ENCODE measurements at regions not wholly inside any gene's neighbourhood (a gene's known extent, or its start where the extent isn't known, plus 50 kb on each side); places are given as distances from the start of the nearest gene placed in this dataset.

DNA sequence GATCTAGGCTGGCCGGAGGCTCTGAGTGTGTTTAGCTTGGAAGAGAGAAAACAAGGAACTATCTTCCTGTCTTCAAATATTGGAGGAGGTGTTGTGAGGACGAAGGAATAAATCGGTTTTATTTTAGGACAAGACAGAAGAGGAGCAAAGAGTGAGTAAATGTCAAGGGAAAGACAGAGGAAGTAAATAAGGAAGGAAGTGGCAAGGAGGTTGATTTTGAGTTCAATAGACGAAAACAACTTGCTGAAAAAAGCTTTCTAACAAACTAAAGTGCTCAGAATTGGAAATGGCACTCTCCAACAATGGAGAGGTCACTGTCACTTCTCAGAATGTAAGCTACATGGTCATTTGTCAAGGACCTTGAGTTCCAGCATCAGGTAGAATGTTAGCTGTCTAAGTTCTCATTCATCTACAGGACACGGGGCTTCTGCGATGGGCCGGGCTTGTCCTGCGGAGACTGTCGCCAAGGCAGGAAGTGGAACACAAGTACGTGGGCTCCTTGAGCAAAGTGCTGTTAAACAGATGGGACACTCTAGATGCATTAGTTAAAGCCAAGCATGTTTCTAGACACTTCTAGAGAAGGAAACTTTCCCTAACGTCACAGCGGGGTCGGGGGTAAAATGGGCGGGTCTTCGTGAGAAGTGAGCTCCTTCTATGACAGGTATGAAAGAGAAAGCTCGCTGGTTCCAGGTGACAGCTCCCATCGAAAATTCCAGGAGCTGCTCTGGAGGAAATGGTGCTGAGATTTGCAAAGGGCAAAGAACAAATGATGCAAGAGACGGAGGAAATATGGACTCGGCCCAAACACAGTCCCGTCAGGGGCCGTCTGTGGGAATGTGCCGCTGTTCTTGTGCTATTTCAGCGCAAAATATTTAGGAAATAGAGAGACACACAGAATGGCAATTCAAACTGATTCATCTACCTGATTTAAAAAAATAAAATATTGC lies 103.9 kb upstream of the UBL3 start:
- no peak for DNase-seq (ENCODE audit: low spot score)

GRCh38 chr13:29953542-29953941 lies 103.1 kb upstream of the UBL3 start:
- DNase-seq (ENCODE audit: low spot score), result no peak

DNA sequence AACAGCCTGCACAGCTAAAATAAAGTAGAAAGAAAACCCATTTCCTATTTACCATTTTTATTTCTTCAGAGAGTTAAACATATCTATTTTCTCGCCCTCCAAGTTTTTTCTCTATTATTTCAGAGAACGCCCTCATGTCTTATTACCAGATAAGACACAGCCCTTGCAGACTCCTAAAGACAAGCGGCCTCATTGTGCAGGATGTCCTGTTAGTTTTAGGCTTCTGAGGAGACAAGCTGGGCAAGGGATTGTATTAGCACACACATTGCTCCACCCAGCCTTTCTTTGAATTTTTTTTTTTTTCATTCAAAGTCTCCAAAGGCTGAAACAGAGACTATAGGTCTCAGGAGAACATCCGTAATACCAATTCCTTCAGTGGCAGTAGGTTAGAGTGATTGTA lies 101.8 kb upstream of the UBL3 start:
- DNase-seq (ENCODE audit: low spot score), result no peak

- no peak for DNase-seq (ENCODE audit: low spot score)
Measured at GRCh38 chr13:29948791-29949190, 98.4 kb upstream of the UBL3 start.

- DNase-seq (ENCODE audit: low spot score), result no peak
Measured at GRCh38 chr13:29948244-29948643, 97.8 kb upstream of the UBL3 start.

GRCh38 chr13:29947839-29948238 lies 97.4 kb upstream of the UBL3 start:
- DNase-seq (ENCODE audit: low spot score), result no peak

GRCh38 chr13:29946093-29946492 lies 95.7 kb upstream of the UBL3 start:
- no peak for DNase-seq (ENCODE audit: low spot score)

GRCh38 chr13:29943686-29944085 lies 93.3 kb upstream of the UBL3 start:
- DNase-seq (ENCODE audit: low spot score), result no peak

GRCh38 chr13:29943273-29943672 lies 92.9 kb upstream of the UBL3 start:
- DNase-seq (ENCODE audit: low spot score), result no peak

DNA sequence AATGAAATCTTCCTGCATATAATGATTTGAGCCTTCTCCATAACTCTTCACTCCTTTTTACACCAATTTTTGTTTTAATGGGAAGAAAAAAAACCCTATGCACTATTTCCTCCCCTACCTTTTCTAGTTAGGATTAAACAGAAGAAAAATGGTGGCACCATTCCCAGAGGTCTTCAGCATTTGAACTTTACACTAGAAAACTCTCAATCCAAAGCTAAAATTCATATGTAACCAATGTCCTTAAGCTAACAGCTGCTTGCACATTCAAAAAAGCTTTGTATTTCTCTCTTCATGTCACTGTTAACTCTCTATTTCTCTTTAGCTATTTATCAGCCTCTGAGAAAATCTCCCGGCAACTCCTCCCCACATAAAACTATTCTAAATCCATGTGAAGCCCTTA lies 90.3 kb upstream of the UBL3 start:
- DNase-seq (ENCODE audit: low spot score), result no peak

GRCh38 chr13:29939158-29939557 lies 88.7 kb upstream of the UBL3 start:
- no peak for DNase-seq (ENCODE audit: low spot score)

GRCh38 chr13:29937841-29938240 lies 87.4 kb upstream of the UBL3 start:
- no peak for DNase-seq (ENCODE audit: low spot score)

GRCh38 chr13:29937379-29937778 lies 87.0 kb upstream of the UBL3 start:
- no peak for DNase-seq (ENCODE audit: low spot score)

DNA sequence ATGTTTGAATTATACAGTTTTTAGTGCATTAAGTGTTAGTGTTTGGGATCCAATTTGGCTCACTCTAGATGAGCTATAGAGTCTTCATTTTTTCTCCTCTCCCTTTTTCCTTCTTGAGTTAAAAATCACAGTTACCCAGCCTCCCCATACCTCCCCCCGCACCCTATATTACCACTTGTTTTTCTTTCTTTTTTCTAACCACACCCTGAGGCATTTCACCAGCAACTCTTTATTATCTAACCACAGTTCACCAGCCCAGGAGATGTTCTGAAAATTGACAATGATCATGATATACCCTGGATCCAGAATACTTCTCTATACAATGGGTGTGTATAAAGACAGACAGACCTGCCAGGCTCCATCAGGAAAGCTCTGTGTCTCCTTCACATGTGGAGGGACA lies 86.5 kb upstream of the UBL3 start:
- no peak for DNase-seq (ENCODE audit: low spot score)

DNA sequence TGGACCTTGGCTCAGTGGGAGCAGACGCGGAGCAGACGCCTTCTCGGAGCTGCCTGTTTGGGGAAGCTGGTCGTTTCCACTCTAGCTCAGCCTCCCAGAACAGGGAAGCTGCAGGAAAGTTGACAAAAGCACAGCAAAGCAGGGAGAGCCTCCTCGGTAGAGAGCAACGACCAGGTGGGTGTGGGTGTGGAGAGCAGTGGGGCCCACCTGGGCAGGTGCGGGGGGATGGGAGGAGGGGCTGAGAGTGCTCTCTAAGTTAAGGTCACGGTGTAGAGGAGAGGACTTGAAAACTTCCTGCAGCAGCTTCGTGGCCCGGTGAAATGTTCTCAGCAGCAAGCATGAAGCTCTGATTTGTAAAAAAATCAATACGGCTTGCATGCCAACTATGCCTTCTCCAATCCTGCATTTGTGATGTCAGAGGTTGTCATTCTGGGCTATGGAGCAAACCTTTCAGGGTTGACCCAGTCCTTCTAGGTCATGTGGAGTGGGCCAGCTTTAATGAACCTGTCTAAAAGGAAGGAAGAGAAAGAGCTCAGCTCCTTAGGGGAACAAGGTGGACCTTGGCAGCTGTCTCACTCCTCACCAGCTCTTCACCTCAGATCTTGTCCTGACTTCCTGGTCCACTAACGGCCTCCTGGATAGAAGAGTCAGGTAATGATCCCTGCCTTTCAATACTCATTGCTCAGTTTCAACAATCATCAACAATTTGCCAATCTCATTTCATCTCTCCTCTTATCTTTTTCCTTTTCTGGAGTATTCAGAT lies 85.8 kb upstream of the UBL3 start:
- DNase-seq (ENCODE audit: low spot score), result no peak

DNA sequence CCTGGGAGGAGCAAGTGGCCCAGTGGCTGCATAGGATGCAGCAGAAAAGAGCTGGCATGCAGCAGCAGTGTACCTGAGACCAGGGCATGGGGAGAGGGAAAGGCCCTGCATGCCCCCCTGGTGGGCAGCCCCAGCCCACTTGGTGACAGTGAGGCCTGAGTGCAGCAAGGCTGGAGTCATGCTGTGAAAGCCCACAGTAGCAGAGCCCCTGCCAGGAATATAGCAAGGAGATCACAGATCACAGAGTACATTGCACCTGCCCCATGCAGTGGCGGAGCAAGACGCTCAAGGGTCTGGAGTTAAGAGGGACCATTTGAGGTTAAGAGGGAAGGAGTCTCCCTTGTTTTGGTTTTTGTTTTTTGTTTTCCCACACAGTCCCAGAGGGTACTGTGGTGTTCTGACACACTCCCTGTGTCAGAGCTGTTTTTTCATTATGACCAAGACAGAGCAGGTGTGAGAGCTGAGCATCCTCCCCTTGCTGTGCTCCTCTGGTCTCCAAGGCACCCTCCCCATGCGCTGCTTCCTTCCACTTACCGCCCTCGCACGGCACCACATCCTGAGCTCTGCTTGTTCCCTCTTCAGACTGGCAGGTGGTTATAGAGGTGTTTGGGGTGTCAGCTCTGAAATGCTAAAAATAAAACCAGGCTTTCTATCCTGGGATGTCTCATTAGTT lies 85.0 kb upstream of the UBL3 start:
- DNase-seq (ENCODE audit: low spot score), result no peak

DNA sequence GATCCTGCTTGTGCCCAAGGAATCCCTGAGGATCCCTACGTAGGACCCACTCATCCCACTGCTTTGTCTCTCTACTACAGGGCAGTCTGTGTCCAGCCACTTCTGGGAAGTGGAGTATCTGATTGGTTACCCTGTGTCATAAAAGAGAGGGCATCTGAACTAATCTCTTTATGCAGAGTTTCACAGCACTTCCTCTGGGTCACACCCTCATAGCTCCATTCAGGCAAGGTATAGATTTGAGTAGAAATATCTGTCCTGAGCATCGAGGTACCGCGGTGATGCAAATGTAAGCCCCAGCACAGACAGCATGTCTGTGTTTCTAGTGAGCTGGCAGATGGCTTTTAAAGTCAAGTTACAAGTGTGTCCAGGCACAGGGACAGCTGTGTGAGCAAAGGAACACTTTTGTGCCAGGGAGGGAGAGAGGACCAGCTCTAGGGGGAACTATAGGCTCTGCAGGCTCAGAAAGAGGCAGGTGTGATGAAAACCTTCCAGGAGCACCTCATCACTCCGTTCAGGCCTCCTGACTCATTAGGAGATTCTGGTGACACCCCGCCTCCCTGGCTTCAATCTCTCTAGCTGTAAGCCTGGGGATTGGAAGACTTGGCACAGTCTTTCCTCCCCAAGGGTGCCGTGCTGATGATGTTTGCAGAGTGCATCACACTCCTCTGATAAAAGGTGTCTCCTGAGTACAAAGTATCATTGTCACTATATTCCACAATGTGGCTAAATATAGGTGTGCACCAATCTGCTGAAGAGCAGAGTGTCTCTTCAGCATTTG lies 84.3 kb upstream of the UBL3 start:
- no peak for DNase-seq (ENCODE audit: low spot score)

DNA sequence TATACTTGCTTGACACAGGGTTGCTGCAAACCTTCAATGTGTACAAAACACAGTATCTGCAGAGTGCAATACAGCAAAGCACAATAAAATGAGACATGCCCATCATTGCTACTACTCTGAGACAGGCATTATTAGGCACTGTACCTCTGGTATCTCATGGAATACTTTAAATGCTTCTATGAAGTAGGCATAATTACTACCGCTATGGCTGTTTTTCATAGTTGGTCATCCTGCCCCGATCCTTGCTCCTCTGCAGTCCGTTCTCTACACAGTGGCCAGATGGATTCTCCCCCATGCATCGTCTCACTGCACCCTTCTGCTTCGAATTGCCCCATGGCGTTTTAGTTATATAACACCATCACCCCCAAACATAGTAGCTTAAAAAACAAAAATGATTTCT lies 83.0 kb upstream of the UBL3 start:
- DNase-seq (ENCODE audit: low spot score), result no peak

GRCh38 chr13:29931696-29932095 lies 81.3 kb upstream of the UBL3 start:
- no peak for DNase-seq (ENCODE audit: low spot score)

- DNase-seq (ENCODE audit: low spot score), result no peak
Measured at GRCh38 chr13:29929062-29929847, 78.8 kb upstream of the UBL3 start.

GRCh38 chr13:29926098-29926476 lies 75.7 kb upstream of the UBL3 start:
- DNase-seq (ENCODE audit: low spot score), result no peak
